PC-9 (cell line): ENCODE measurements at regions not wholly inside any gene's neighbourhood (a gene's known extent, or its start where the extent isn't known, plus 50 kb on each side); places are given as distances from the start of the nearest gene placed in this dataset.

ENCODE experiments used
- BruUV-seq: library from RNA; stranded (reverse); fragments of 400-500 nt; replicated peaks from 2 replicates; lab custom pipeline; 2021; lab: Mats Ljungman, UMichigan
- CTCF ChIA-PET: fragments of 300-600 bp; sonication (Branson Sonifier 250); formaldehyde crosslinking; loops from one replicate; lab custom pipeline; 2022; ENCODE audit warnings: antibody characterized with exemption; lab: Charles Lee
- POLR2A ChIA-PET: fragments of 300-600 bp; sonication (Branson Sonifier 250); formaldehyde crosslinking; loops from one replicate; lab custom pipeline; 2022; ENCODE audit warnings: antibody characterized with exemption; ENCODE audit not compliant: unreplicated experiment; lab: Charles Lee
- DNase-seq, 2 experiments: peaks; one replicate each; pipeline versions ENCODE4 v3.0.0 to v3.0.0-alpha.2; 2015 to 2022; ENCODE audit warnings: mixed read lengths in 1 of 2
- H2AFZ ChIP-seq: fragments of 200-600 bp; sonication (generic); 2 replicates; pipeline ENCODE4 v1.8.1; 2017; ENCODE audit warnings: antibody characterized with exemption
- H3F3A ChIP-seq: fragments of 200-600 bp; sonication (generic); 2 replicates; pipeline ENCODE4 v1.8.1; 2017; ENCODE audit warnings: antibody characterized with exemption, mild to moderate bottlenecking, low read depth; ENCODE audit not compliant: insufficient read depth
- H3K27ac ChIP-seq: fragments of 200-600 bp; sonication (generic); 2 replicates; pipeline ENCODE4 v1.6.1; 2016; ENCODE audit warnings: mixed run types
- H3K27me3 ChIP-seq: fragments of 200-600 bp; sonication (generic); 2 replicates; pipeline ENCODE4 v1.6.1; 2016; ENCODE audit warnings: low read depth, mixed run types; ENCODE audit not compliant: insufficient read depth
- H3K36me3 ChIP-seq: fragments of 200-600 bp; sonication (generic); 2 replicates; pipeline ENCODE4 v1.6.1; 2016; ENCODE audit warnings: low read depth, mixed run types
- H3K4me1 ChIP-seq: fragments of 200-600 bp; sonication (generic); replicated peaks from 2 replicates; pipeline ENCODE4 v1.6.1; 2016; ENCODE audit warnings: mixed run types; ENCODE audit not compliant: insufficient read depth
- H3K4me2 ChIP-seq: fragments of 200-600 bp; sonication (generic); 2 replicates; pipeline ENCODE4 v1.6.1; 2017; ENCODE audit warnings: mixed run types
- H3K4me3 ChIP-seq: fragments of 200-600 bp; sonication (generic); 2 replicates; pipeline ENCODE4 v1.6.1; 2016; ENCODE audit warnings: mixed run types
- H3K79me2 ChIP-seq: fragments of 200-600 bp; sonication (generic); 2 replicates; pipeline ENCODE4 v1.6.1; 2017; ENCODE audit warnings: low read depth, mixed run types
- H3K9me2 ChIP-seq: fragments of 200-600 bp; sonication (generic); 2 replicates; pipeline ENCODE4 v1.8.1; 2017; ENCODE audit warnings: mild to moderate bottlenecking; ENCODE audit not compliant: insufficient read depth
- H3K9me3 ChIP-seq: fragments of 200-600 bp; sonication (generic); 2 replicates; pipeline ENCODE4 v1.8.1; 2016; ENCODE audit warnings: low read depth; ENCODE audit not compliant: insufficient read depth
- H4K20me1 ChIP-seq: fragments of 200-600 bp; sonication (generic); 2 replicates; pipeline ENCODE4 v1.8.1; 2017; ENCODE audit not compliant: insufficient read depth
- CTCF ChIP-seq: fragments of 200-600 bp; sonication (generic); conservative IDR thresholded peaks from 2 replicates; pipeline ENCODE4 v1.6.1; 2017; ENCODE audit warnings: mixed run types, antibody characterized with exemption, mild to moderate bottlenecking, moderate library complexity
- EZH2 ChIP-seq: fragments of 200-600 bp; sonication (generic); IDR thresholded peaks from 2 replicates; pipeline ENCODE4 v1.8.0; 2017; ENCODE audit warnings: antibody characterized with exemption, low read depth
- intact Hi-C: fragments of 100-400 bp; cut with micrococcal nuclease; formaldehyde crosslinking; loops from one replicate; pipeline ENCODE4 v1.10.0; 2022; ENCODE audit not compliant: unreplicated experiment

DNA sequence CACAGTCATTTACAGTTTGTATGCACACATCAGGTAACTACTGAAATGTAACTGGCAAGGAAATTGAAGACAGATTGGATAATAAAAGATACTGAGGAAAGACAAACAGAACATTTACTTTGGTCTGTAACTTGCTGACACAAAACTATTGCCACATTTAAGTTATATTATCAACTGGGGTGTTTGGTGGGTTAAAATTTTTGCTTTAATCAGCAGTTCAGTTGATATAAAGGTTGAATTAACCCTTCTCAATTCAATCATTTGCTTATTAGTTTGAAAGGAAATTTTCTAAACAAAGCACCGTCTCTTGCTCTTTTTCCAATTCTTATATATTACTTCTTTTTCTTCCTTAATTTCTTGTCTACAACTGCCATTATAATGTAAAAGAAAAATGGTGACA lies 102.4 kb downstream of the TMEM26 start:
- H3F3A ChIP-seq: no peaks in the 10 kb centered on the region
- CTCF ChIA-PET: no interaction called here
- no peak overlapping the region for H3K27ac ChIP-seq
- H3K4me1 ChIP-seq: no peaks in the 10 kb centered on the region
- no peak overlapping the region for H3K4me3 ChIP-seq
- POLR2A ChIA-PET: no interaction called here
- intact Hi-C loops: no loop called here
- peaks cover 10% of the 10 kb centered on the region; the same call in 1 of the 2 replicates for H3K9me2 ChIP-seq
- H3K36me3 ChIP-seq: no peaks in the 10 kb centered on the region
- no TSS peak for BruUV-seq
- no peak for DNase-seq
- no peaks in the 10 kb centered on the region for H4K20me1 ChIP-seq
- no peaks in the 10 kb centered on the region for H3K27me3 ChIP-seq
- no peak for TF ChIP-seq CTCF
- TF ChIP-seq EZH2: no peak
- H3K4me2 ChIP-seq: no peak overlapping the region
- H3K9me3 ChIP-seq: no peaks in the 10 kb centered on the region
- no peaks in the 10 kb centered on the region for H3K79me2 ChIP-seq
- no peak overlapping the region for H2AFZ ChIP-seq

- no peak for DNase-seq
- H3K9me3 ChIP-seq: no peaks in the 10 kb centered on the region
- no peaks in the 10 kb centered on the region for H3K27me3 ChIP-seq
- ChIA-PET CTCF (no interaction called here), POLR2A (no interaction called here)
- H3K79me2 ChIP-seq: no peaks in the 10 kb centered on the region
- H3K4me2 ChIP-seq: no peak overlapping the region
- H3K27ac ChIP-seq: no peak overlapping the region
- no TSS peak for BruUV-seq
- H3K4me1 ChIP-seq: no peaks in the 10 kb centered on the region
- TF ChIP-seq CTCF (no peak), EZH2 (no peak)
- H4K20me1 ChIP-seq: no peaks in the 10 kb centered on the region
- no peak overlapping the region for H2AFZ ChIP-seq
- H3F3A ChIP-seq: no peaks in the 10 kb centered on the region
- no peak overlapping the region for H3K4me3 ChIP-seq
- intact Hi-C loops: no loop called here
- peaks cover 10% of the 10 kb centered on the region; the same call in 1 of the 2 replicates for H3K9me2 ChIP-seq
- H3K36me3 ChIP-seq: no peaks in the 10 kb centered on the region
These were observed 103.1 kb downstream of the TMEM26 start for GRCh38 chr10:61350068-61350467.

GRCh38 chr10:61346796-61347413 lies 106.3 kb downstream of the TMEM26 start:
- no peaks in the 10 kb centered on the region; the same call in 1 of the 2 replicates for H3K9me3 ChIP-seq
- no peaks in the 10 kb centered on the region for H3F3A ChIP-seq
- no peaks in the 10 kb centered on the region for H3K36me3 ChIP-seq
- intact Hi-C loops: no loop called here
- ChIA-PET POLR2A (no interaction called here), CTCF (no interaction called here)
- H2AFZ ChIP-seq: no peak overlapping the region
- DNase-seq: no peak
- H3K4me3 ChIP-seq: no peak overlapping the region
- H3K79me2 ChIP-seq: no peaks in the 10 kb centered on the region
- no peak overlapping the region for H3K4me2 ChIP-seq
- no peaks in the 10 kb centered on the region for H3K4me1 ChIP-seq
- no peak for TF ChIP-seq CTCF
- no peak for TF ChIP-seq EZH2
- no peaks in the 10 kb centered on the region for H4K20me1 ChIP-seq
- H3K9me2 ChIP-seq: peaks cover 6% of the 10 kb centered on the region; the same call in 1 of the 2 replicates
- no peaks in the 10 kb centered on the region for H3K27me3 ChIP-seq
- BruUV-seq: no TSS peak
- H3K27ac ChIP-seq: no peak overlapping the region
